ENCODE measurements at regions not wholly inside any gene's neighbourhood (a gene's known extent, or its start where the extent isn't known, plus 50 kb on each side); places are given as distances from the start of the nearest gene placed in this dataset.

DNA sequence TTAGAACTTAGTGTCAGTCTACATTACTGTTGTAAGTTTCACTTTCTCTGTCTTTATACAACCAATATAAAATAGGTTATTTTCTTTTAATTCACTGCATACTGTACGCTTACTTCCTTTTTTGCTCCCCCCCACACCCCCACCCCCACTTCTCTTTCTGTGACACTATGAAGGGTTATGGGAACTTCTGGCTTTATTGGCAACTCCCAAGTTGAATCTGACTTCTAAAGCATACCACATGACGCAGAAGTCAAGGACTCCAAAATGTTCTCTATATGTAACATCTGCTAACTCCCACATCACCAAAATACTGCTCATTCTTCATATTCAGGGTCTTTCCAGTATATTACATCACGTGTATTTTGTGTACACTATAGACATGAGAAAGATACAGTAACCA, 81.2 kb upstream of the ATXN7L3B start:
- DNase-seq = no peak

DNA sequence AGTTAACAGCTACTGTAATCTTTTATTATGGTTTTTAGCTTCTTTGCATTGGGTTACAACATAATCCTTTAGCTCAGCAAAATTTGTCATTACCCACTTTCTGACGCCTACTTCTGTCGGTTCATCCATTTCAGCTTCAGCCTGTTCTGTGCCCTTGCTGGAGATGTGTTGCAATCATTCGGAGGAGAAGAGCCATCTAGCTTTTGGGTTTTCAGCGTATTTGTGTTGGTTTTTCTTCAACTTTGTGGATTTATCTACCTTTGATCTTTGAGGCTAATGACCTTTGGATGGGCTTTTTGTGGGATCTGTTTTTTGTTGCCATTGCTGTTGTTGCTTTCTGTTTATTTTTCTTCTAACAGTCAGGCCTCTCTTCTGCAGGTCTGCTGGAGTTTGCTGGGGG, 69.2 kb upstream of the ATXN7L3B start:
- no peak for DNase-seq

DNA sequence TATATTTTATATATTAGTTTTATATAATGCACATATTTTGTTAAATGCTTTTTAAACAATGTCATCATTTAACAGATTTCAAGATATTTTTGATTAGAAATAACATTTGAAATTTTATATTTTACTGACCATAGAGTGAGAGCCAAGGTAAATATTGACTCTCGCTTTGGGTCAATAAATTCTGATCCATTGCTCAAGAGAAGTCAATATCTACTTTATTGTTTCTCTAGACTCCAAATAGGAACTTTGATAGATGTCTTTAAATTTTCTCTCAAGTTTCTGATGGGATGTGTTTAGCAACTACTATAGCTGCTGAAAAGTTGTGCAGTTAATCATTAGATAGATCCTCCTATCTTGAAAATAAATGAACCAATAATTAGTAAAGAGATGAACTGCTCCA, 61.4 kb upstream of the ATXN7L3B start:
- DNase-seq = no peak

DNA sequence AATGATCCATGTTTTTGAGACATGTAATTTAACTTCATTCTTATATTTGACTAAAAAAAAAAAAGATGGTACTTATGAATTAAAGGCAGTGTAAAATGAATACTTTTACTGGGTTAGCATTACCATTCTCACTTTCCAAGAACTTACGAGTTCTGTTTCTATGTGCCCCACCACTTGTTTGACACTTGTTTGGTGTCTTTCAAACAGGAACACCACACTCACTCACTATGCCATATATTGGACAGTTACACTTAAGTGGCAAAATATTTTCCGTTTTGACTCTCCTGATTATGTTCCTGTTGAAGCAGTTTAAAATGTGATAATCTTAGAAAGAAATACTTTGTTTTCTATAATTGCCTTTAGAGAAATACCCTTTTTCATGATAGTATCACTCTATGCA, 56.6 kb upstream of the ATXN7L3B start:
- DNase-seq = no peak

DNA sequence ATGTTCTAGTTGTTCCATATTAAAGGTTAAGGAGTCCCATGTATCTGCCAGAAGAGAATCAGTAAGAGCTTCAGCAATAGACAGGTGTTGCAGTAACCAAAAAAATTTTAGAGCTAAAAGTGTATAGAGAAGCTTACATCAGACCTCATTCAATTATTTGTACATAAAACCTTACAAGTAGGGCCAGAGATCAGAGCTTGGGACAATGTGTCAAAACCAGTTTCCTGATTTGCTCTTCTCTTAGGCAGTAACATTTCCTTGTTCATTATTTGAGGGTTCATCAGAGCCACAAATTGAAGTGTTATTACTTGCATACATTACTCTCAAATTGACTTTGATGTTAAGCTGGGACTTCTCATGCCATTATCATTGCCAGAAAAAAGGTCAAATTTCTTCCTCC, 55.5 kb upstream of the ATXN7L3B start:
- DNase-seq = no peak

DNA sequence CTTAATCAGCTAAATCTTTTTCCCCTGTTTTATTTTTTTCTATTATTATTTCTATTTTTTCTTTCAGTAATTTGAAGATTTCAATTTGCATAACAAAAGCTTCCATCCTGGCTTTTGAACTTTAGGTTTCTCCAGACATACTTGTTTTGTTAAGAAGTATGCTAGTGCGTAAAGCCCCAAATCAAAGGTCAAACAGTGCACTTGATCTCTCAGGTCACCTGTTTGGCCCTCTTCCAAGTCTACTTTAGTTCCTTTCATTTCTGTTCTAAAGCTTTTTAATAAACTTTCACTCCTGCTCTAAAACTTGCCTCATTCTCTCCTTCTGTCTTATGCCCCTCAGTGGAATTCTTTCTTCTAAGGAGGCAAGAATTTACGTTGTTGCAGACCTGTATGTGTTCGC, 54.6 kb upstream of the ATXN7L3B start:
- DNase-seq = no peak
